ENCODE measurements at regions not wholly inside any gene's neighbourhood (a gene's known extent, or its start where the extent isn't known, plus 50 kb on each side); places are given as distances from the start of the nearest gene placed in this dataset.

- CTCF ChIA-PET, result no interaction called here
- POLR2A ChIA-PET, result interaction anchor here (1.3 kb wide), 1 partner anchor 9 kb away, joined by 3 read pairs; no protein-coding TSS in a partner anchor
- DNase-seq (ENCODE audit: low read depth in 1 of 2, low spot score in 1 of 2) (no peak), ATAC-seq (no peak), FAIRE-seq (no peak)
- Histone ChIP-seq H3K4me3 (no peak overlapping the region), H3K27ac (no peak overlapping the region), H3K4me1 (no peaks in the 10 kb centered on the region), H3K9me3 (no peaks in the 10 kb centered on the region), H3K4me2 (no peak overlapping the region)
- 34% methylated on average over 5 of the region's 5 CpGs for WGBS (ENCODE audit: missing lambda C conversion rate)
- TF ChIP-seq JUN (IDR thresholded peaks at IDR 0.05) (no peak), FOSB (CRISPR knock-in tag; IDR thresholded peaks at IDR 0.05) (no peak), RAD21 (conservative IDR thresholded peaks at IDR 0.05 in 1 of 2, IDR thresholded peaks at IDR 0.05 in 1 of 2) (no peak), EP300 (IDR thresholded peaks at IDR 0.05) (no peak), FOSL2 (IDR thresholded peaks at IDR 0.05) (no peak), FOSL2 (CRISPR knock-in tag; IDR thresholded peaks at IDR 0.05) (no peak), MYC (IDR thresholded peaks at IDR 0.05; ENCODE audit: borderline replicate concordance, low read length) (no peak), FOXS1 (CRISPR knock-in tag; IDR thresholded peaks at IDR 0.05) (no peak), SREBF2 (IDR thresholded peaks at IDR 0.05) (no peak), HOXB5 (CRISPR knock-in tag; IDR thresholded peaks at IDR 0.05) (no peak), HES2 (IDR thresholded peaks at IDR 0.05) (no peak), ZFP36 (IDR thresholded peaks at IDR 0.05; ENCODE audit: borderline replicate concordance, partially characterized antibody) (no peak), JUNB (IDR thresholded peaks at IDR 0.05) (no peak), CEBPB (IDR thresholded peaks at IDR 0.05) (no peak)
Measured at GRCh38 chr3:147962408-147963164, 553.4 kb downstream of the ZIC1 start.

- no peak for FAIRE-seq
- no peak for TF ChIP-seq USF2 (IDR thresholded peaks at IDR 0.05)
- TF ChIP-seq NPAS2 (CRISPR knock-in tag; IDR thresholded peaks at IDR 0.05; ENCODE audit: borderline replicate concordance), result no peak
- no peak for TF ChIP-seq POLR2A (IDR thresholded peaks at IDR 0.05; ENCODE audit: low read length)
- TF ChIP-seq CBX2 (IDR thresholded peaks at IDR 0.05; ENCODE audit: borderline replicate concordance, low read depth), result no peak
- TF ChIP-seq RCOR1 (IDR thresholded peaks at IDR 0.05; ENCODE audit: low read depth, low read length), result no peak
- TF ChIP-seq HOXB13 (CRISPR knock-in tag; IDR thresholded peaks at IDR 0.05; ENCODE audit: low read depth), result no peak
- TF ChIP-seq MAZ (IDR thresholded peaks at IDR 0.05; ENCODE audit: borderline replicate concordance, low read depth, low read length), result no peak
- TF ChIP-seq ZSCAN20 (CRISPR knock-in tag; IDR thresholded peaks at IDR 0.05), result no peak
- no peak for TF ChIP-seq ZNF302 (CRISPR knock-in tag; IDR thresholded peaks at IDR 0.05)
- TF ChIP-seq CHD2 (IDR thresholded peaks at IDR 0.05; ENCODE audit: low read length, partially characterized antibody), result no peak
- POLR2A ChIA-PET, result no interaction called here
- no peaks in the 10 kb centered on the region for H3K4me1 ChIP-seq
- no peak overlapping the region for H3K27ac ChIP-seq
- H3K4me2 ChIP-seq, result no peak overlapping the region
- WGBS (ENCODE audit: missing lambda C conversion rate), result 89% methylated on average over 1 of the region's 1 CpG
- CTCF ChIA-PET, result no interaction called here
- DNase-seq (ENCODE audit: low read depth in 1 of 2, low spot score in 1 of 2), result no peak
- no peak for ATAC-seq
- no peak overlapping the region for H3K4me3 ChIP-seq
- no peaks in the 10 kb centered on the region for H3K9me3 ChIP-seq
Measured at GRCh38 chr3:147963711-147964110, 554.5 kb downstream of the ZIC1 start.

GRCh38 chr3:147975165-147975564, 566.0 kb downstream of the ZIC1 start:
- Histone ChIP-seq H3K27ac (no peak overlapping the region), H3K4me3 (no peak overlapping the region), H3K4me2 (no peak overlapping the region), H3K4me1 (no peaks in the 10 kb centered on the region), H3K9me3 (no peaks in the 10 kb centered on the region)
- DNase-seq (ENCODE audit: low read depth in 1 of 2, low spot score in 1 of 2) (no peak), FAIRE-seq (no peak), ATAC-seq (no peak)
- no peak for TF ChIP-seq ESRRA (IDR thresholded peaks at IDR 0.05; ENCODE audit: borderline replicate concordance, low read length)
- TF ChIP-seq CEBPB (IDR thresholded peaks at IDR 0.05), result no peak
- no peak for TF ChIP-seq NPAS2 (CRISPR knock-in tag; IDR thresholded peaks at IDR 0.05; ENCODE audit: borderline replicate concordance)
- TF ChIP-seq MAFK (IDR thresholded peaks at IDR 0.05; ENCODE audit: partially characterized antibody), result no peak
- no peak for TF ChIP-seq NR3C1 (IDR thresholded peaks at IDR 0.05)
- no peak for TF ChIP-seq RFX5 (IDR thresholded peaks at IDR 0.05)
- no peak for TF ChIP-seq EP300 (IDR thresholded peaks at IDR 0.05)
- TF ChIP-seq HOXB5 (CRISPR knock-in tag; IDR thresholded peaks at IDR 0.05), result no peak
- TF ChIP-seq PBX3 (IDR thresholded peaks at IDR 0.05), result no peak
- TF ChIP-seq CBX2 (IDR thresholded peaks at IDR 0.05; ENCODE audit: borderline replicate concordance, low read depth), result no peak
- TF ChIP-seq BHLHE40 (IDR thresholded peaks at IDR 0.05; ENCODE audit: low read depth, low read length), result no peak
- POLR2A ChIA-PET, result no interaction called here
- WGBS (ENCODE audit: missing lambda C conversion rate), result 4% methylated on average over 1 of the region's 1 CpG
- CTCF ChIA-PET, result no interaction called here
